ENCODE measurements at regions not wholly inside any gene's neighbourhood (a gene's known extent, or its start where the extent isn't known, plus 50 kb on each side); places are given as distances from the start of the nearest gene placed in this dataset.

- TF ChIP-seq, protein P1, sequence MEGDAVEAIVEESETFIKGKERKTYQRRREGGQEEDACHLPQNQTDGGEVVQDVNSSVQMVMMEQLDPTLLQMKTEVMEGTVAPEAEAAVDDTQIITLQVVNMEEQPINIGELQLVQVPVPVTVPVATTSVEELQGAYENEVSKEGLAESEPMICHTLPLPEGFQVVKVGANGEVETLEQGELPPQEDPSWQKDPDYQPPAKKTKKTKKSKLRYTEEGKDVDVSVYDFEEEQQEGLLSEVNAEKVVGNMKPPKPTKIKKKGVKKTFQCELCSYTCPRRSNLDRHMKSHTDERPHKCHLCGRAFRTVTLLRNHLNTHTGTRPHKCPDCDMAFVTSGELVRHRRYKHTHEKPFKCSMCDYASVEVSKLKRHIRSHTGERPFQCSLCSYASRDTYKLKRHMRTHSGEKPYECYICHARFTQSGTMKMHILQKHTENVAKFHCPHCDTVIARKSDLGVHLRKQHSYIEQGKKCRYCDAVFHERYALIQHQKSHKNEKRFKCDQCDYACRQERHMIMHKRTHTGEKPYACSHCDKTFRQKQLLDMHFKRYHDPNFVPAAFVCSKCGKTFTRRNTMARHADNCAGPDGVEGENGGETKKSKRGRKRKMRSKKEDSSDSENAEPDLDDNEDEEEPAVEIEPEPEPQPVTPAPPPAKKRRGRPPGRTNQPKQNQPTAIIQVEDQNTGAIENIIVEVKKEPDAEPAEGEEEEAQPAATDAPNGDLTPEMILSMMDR (conservative IDR thresholded peaks at IDR 0.05; ENCODE audit: low read depth): no peak
- CTCF ChIA-PET: interaction anchor here (0.6 kb wide), 1 partner anchor 449 kb away, joined by 4 read pairs; no protein-coding TSS in a partner anchor
- H3K27ac ChIP-seq: no peak overlapping the region
- POLR2A ChIA-PET (ENCODE audit: low non-redundant PET): no interaction called here
- DNase-seq (ENCODE audit: low spot score): no peak
These were observed 561.9 kb upstream of the GHITM start for GRCh38 chr10:83577421-83577820.

DNA sequence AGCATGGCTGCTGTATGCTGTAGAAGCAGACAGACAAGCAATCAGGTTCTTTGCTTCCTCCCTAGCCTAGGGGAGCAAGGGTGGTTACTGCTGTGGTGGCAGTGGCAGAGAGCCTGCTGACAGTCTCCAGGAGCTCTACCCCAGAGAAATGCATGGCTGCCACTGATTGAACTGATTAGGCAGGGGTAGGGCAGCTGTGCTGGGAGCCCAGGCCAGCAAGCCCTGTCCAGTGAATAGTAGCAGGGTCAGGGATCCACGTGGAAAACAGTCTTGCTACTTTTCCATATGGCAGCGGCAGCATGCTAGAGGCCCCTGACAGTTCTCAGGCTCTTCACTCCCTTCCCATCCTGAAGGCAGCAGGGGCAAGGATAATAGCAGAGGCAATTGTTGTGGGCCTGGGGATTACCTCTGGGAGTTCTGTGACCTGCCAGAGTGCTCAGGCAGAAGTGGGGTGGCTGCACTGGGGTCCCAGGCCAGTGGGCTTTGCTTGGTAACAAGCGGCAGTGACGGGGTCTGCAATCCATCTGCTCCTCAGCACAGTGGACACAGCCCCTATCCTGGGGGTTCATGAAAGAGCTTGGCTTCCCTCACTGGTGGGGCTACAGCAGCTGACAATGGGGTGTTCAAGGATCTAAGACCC, 558.8 kb upstream of the GHITM start:
- TF ChIP-seq, protein P1 (conservative IDR thresholded peaks at IDR 0.05; ENCODE audit: low read depth): no peak
- POLR2A ChIA-PET (ENCODE audit: low non-redundant PET): no interaction called here
- CTCF ChIA-PET: no interaction called here
- no peak overlapping the region for H3K27ac ChIP-seq
- no peak for DNase-seq (ENCODE audit: low spot score)

DNA sequence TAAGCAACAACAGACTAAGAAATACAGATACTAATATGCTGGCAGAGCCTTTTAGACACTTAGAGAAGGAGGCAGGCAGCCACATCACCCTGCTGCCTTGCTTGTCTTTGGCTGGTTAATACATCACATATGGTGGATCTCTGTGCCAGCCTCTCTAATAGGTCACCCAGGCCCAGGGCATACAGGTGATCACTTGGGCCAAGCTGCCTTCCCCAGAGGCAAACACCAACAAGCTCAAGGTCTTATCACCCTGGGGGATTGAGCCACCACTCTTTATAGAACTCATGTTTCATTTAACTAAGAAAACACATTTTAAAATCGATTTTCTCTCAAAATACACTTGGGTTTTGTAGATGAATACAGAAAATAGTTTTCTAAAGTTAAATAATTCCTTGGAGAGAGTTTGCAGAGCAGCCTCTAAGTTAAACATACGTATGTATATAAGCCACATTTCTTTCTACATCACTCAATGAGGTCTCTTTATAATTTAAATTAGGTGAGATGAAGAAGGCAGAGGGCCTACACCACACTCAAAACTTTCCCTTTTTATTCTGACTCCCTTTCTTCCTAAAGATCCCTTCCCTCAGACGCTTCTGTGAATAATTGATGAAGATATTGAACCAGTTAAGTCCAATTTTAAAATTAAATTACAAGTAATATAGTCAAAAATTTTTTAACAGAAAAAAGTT, 556.8 kb upstream of the GHITM start:
- DNase-seq (ENCODE audit: low spot score): no peak
- POLR2A ChIA-PET (ENCODE audit: low non-redundant PET): no interaction called here
- TF ChIP-seq, protein P1 (conservative IDR thresholded peaks at IDR 0.05; ENCODE audit: low read depth): no peak
- CTCF ChIA-PET: no interaction called here
- no peak overlapping the region for H3K27ac ChIP-seq

GRCh38 chr10:83585686-83586085, 553.6 kb upstream of the GHITM start:
- POLR2A ChIA-PET (ENCODE audit: low non-redundant PET): no interaction called here

GRCh38 chr10:83592337-83592935, 546.9 kb upstream of the GHITM start:
- no peak for DNase-seq (ENCODE audit: low spot score)
- ChIA-PET CTCF (no interaction called here), POLR2A (ENCODE audit: low non-redundant PET) (no interaction called here)
- H3K27ac ChIP-seq: no peak overlapping the region
- TF ChIP-seq, protein P1 (conservative IDR thresholded peaks at IDR 0.05; ENCODE audit: low read depth): no peak

More at GRCh38 chr10:83585686-83586085, 553.6 kb upstream of the GHITM start:
- no peak overlapping the region for H3K27ac ChIP-seq
- CTCF ChIA-PET: no interaction called here
- no peak for DNase-seq (ENCODE audit: low spot score)
- TF ChIP-seq, protein P1 (conservative IDR thresholded peaks at IDR 0.05; ENCODE audit: low read depth): no peak

GRCh38 chr10:83603708-83604107, 535.6 kb upstream of the GHITM start:
- H3K27ac ChIP-seq: no peak overlapping the region
- POLR2A ChIA-PET (ENCODE audit: low non-redundant PET): no interaction called here
- CTCF ChIA-PET: no interaction called here
- DNase-seq (ENCODE audit: low spot score): no peak
- TF ChIP-seq, protein P1 (conservative IDR thresholded peaks at IDR 0.05; ENCODE audit: low read depth): no peak

Measured in RWPE1 (cell line).